H1 (cell line): ENCODE measurements at regions not wholly inside any gene's neighbourhood (a gene's known extent, or its start where the extent isn't known, plus 50 kb on each side); places are given as distances from the start of the nearest gene placed in this dataset.

ENCODE experiments used
- CTCF ChIA-PET: fragments of 300-600 bp; sonication (Branson Sonifier 250); formaldehyde crosslinking; loops from one replicate; lab custom pipeline; 2021; ENCODE audit not compliant: partially characterized antibody; lab: Charles Lee
- POLR2A ChIA-PET: fragments of 300-600 bp; sonication (Branson Sonifier 250); formaldehyde crosslinking; loops from one replicate; lab custom pipeline; 2021; ENCODE audit warnings: inconsistent platforms; ENCODE audit not compliant: partially characterized antibody; lab: Charles Lee
- DNase-seq, 2 experiments: peaks; one replicate each; pipeline versions ENCODE4 v3.0.0 to v3.0.0-alpha.2; 2010 to 2022; ENCODE audit warnings: low spot score in 2 of 2, low read depth in 1 of 2, mixed read lengths in 1 of 2
- FAIRE-seq: peaks from 2 replicates; lab custom pipeline; 2011; peaks lifted over from hg19 to GRCh38; lab: Jason Lieb, UNC
- H2AFZ ChIP-seq: 2 replicates; pipeline ENCODE4 v1.8.1; 2012; ENCODE audit warnings: low read length, inconsistent platforms
- H2AK5ac ChIP-seq: 2 replicates; pipeline ENCODE4 v1.6.1; 2013; ENCODE audit warnings: low read depth, low read length
- H2BK120ac ChIP-seq: replicated peaks from 2 replicates; pipeline ENCODE3; 2013; ENCODE audit warnings: low read depth, low read length, inconsistent platforms
- H2BK12ac ChIP-seq: 2 replicates; pipeline ENCODE4 v1.6.1; 2013; ENCODE audit warnings: low read depth, low read length
- H2BK15ac ChIP-seq: 2 replicates; pipeline ENCODE4 v1.6.1; 2013; ENCODE audit warnings: low read length
- H2BK20ac ChIP-seq: 2 replicates; pipeline ENCODE4 v1.6.1; 2013; ENCODE audit warnings: low read length
- H2BK5ac ChIP-seq: 2 replicates; pipeline ENCODE4 v1.6.1; 2013; ENCODE audit warnings: low read depth, low read length
- H3K14ac ChIP-seq: 2 replicates; pipeline ENCODE4 v1.6.1; 2013; ENCODE audit warnings: inconsistent platforms; ENCODE audit not compliant: insufficient read length
- H3K18ac ChIP-seq: 2 replicates; pipeline ENCODE4 v1.6.1; 2013; ENCODE audit warnings: low read length; ENCODE audit errors: extremely low read depth
- H3K23ac ChIP-seq: 2 replicates; pipeline ENCODE4 v1.6.1; 2013; ENCODE audit warnings: inconsistent platforms; ENCODE audit not compliant: insufficient read length
- H3K23me2 ChIP-seq: 2 replicates; pipeline ENCODE4 v1.6.1; 2013; ENCODE audit warnings: low read depth, low read length
- H3K27ac ChIP-seq: 2 replicates; pipeline ENCODE4 v1.6.1; 2011; ENCODE audit warnings: low read depth, low read length, inconsistent platforms
- H3K27me3 ChIP-seq, 4 experiments: replicated peaks in 1 of 4; 1 replicate in 1 of 4; 2 replicates in 3 of 4; pipeline versions ENCODE4 v1.6.1 to v1.8.1; 2011 to 2013; ENCODE audit warnings: low read length in 3 of 4, mild to moderate bottlenecking in 3 of 4, inconsistent platforms in 2 of 4, mixed read lengths in 2 of 4, moderate library complexity in 1 of 4; ENCODE audit not compliant: control insufficient read depth in 3 of 4, insufficient read depth in 3 of 4; ENCODE audit errors: extremely low read depth in 1 of 4
- H3K36me3 ChIP-seq, 4 experiments: 2 replicates each; pipeline versions ENCODE4 v1.6.1 to v1.8.1; 2011 to 2013; ENCODE audit warnings: mild to moderate bottlenecking in 4 of 4, low read length in 3 of 4, moderate library complexity in 2 of 4, control low read depth in 1 of 4, inconsistent platforms in 1 of 4; ENCODE audit not compliant: insufficient read depth in 4 of 4, control insufficient read depth in 2 of 4
- H3K4ac ChIP-seq: replicated peaks from 2 replicates; pipeline ENCODE3; 2013; ENCODE audit warnings: low read length, low read depth, mixed read lengths, inconsistent platforms; ENCODE audit not compliant: insufficient read length
- H3K4me1 ChIP-seq, 4 experiments: replicated peaks in 1 of 4; 1 replicate in 1 of 4; 2 replicates in 3 of 4; pipeline versions ENCODE4 v1.6.1 to v1.8.1; 2011 to 2013; ENCODE audit warnings: low read length in 3 of 4, inconsistent platforms in 2 of 4, mixed read lengths in 1 of 4; ENCODE audit not compliant: insufficient read depth in 4 of 4, control insufficient read depth in 3 of 4
- H3K4me2 ChIP-seq, 2 experiments: 2 replicates each; pipeline versions ENCODE4 v1.6.1 to v1.8.1; 2011 to 2013; ENCODE audit warnings: low read depth in 2 of 2, low read length in 2 of 2, control low read depth in 1 of 2, inconsistent platforms in 1 of 2, mild to moderate bottlenecking in 1 of 2; ENCODE audit not compliant: insufficient read depth in 1 of 2
- H3K4me3 ChIP-seq, 4 experiments: fragments of 200-600, 300-600 bp in 1 of 4; sonication (generic), shearing (Covaris generic), sonication (Bioruptor Twin) in 1 of 4; 2 replicates each; pipeline versions ENCODE4 v1.5.1 to v1.8.1; 2011 to 2016; ENCODE audit warnings: low read length in 4 of 4, low read depth in 3 of 4, control low read depth in 2 of 4, inconsistent platforms in 2 of 4, mild to moderate bottlenecking in 2 of 4, mixed read lengths in 1 of 4, moderate library complexity in 1 of 4; ENCODE audit not compliant: insufficient read depth in 2 of 4; ENCODE audit errors: extremely low read depth in 1 of 4
- H3K56ac ChIP-seq: replicated peaks from 2 replicates; pipeline ENCODE3; 2013; ENCODE audit warnings: low read depth, mild to moderate bottlenecking, mixed read lengths, low read length, inconsistent platforms; ENCODE audit not compliant: insufficient read length
- H3K79me1 ChIP-seq: 2 replicates; pipeline ENCODE4 v1.6.1; 2013; ENCODE audit warnings: low read depth, low read length, control low read depth
- H3K79me2 ChIP-seq, 2 experiments: 2 replicates each; pipeline versions ENCODE4 v1.6.1 to v1.8.1; 2012 to 2013; ENCODE audit warnings: low read length in 2 of 2, mild to moderate bottlenecking in 2 of 2, inconsistent platforms in 1 of 2; ENCODE audit not compliant: insufficient read depth in 2 of 2, control insufficient read depth in 1 of 2
- H3K9ac ChIP-seq, 4 experiments: replicated peaks in 1 of 4; 1 replicate in 1 of 4; 2 replicates in 3 of 4; pipeline versions ENCODE4 v1.6.1 to v1.8.1; 2011 to 2013; ENCODE audit warnings: low read depth in 3 of 4, low read length in 3 of 4, control low read depth in 2 of 4, mild to moderate bottlenecking in 2 of 4, moderate library complexity in 2 of 4, inconsistent platforms in 1 of 4; ENCODE audit errors: extremely low read depth in 1 of 4
- H3K9me3 ChIP-seq, 2 experiments: 2 replicates each; pipeline versions ENCODE4 v1.6.1 to v1.8.1; 2012 to 2013; ENCODE audit warnings: mild to moderate bottlenecking in 2 of 2, moderate library complexity in 2 of 2, control low read depth in 1 of 2, inconsistent platforms in 1 of 2, low read depth in 1 of 2, low read length in 1 of 2, mixed read lengths in 1 of 2; ENCODE audit not compliant: insufficient read depth in 2 of 2
- H4K20me1 ChIP-seq, 2 experiments: replicated peaks in 1 of 2; 2 replicates each; pipeline versions ENCODE3 to v1.8.1; 2011 to 2013; ENCODE audit warnings: inconsistent platforms in 2 of 2, low read length in 2 of 2, mild to moderate bottlenecking in 1 of 2; ENCODE audit not compliant: insufficient read depth in 2 of 2, control insufficient read depth in 1 of 2
- H4K5ac ChIP-seq: 2 replicates; pipeline ENCODE4 v1.6.1; 2013; ENCODE audit warnings: low read length, low read depth, mixed read lengths, inconsistent platforms; ENCODE audit not compliant: insufficient read length
- H4K8ac ChIP-seq: 2 replicates; pipeline ENCODE4 v1.8.0; 2013; ENCODE audit warnings: mild to moderate bottlenecking, moderate library complexity, low read length, inconsistent platforms; ENCODE audit not compliant: insufficient read depth; ENCODE audit errors: extremely low read depth
- H4K91ac ChIP-seq: replicated peaks from 2 replicates; pipeline ENCODE3; 2013; ENCODE audit warnings: low read length, mixed read lengths, inconsistent platforms; ENCODE audit not compliant: insufficient read length
- ASH2L ChIP-seq: fragments of 200-600, 300-600 bp; sonication (generic); IDR thresholded peaks from one replicate; pipeline ENCODE4 v1.7.1; 2017; ENCODE audit warnings: low read length
- CBX5 ChIP-seq: fragments of 300-800, 300-1000 bp; sonication (generic); IDR thresholded peaks from 2 replicates; pipeline ENCODE4 v1.7.1; 2016; ENCODE audit warnings: antibody characterized with exemption, low read length, low read depth
- POU5F1 ChIP-seq: IDR thresholded peaks from 2 replicates; pipeline ENCODE4 v1.6.1; 2011; ENCODE audit warnings: low read depth, mild to moderate bottlenecking, low read length, moderate library complexity
- SP1 ChIP-seq: IDR thresholded peaks from 2 replicates; pipeline ENCODE4 v1.6.1; 2011; ENCODE audit warnings: low read depth, low read length

DNA sequence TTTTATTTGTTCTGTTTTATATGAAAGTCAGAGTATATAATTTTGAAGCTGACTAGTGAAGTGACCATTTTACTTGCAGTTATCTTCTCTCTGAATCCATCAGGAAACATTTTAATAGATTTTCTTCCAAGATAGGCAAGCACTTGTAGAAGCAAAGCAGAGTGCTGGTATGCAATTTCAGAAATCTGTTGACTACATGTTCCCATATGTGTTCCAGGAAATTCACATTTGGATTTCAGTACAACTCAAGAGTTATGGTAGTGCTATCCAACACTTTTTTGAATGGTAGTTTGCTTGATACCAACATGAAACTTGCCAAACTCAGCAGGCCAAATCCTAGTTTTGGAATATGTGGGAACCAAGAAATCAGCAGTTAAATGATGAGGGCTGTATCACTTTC lies 94.0 kb downstream of the CENPW start:
- ChIA-PET POLR2A (no interaction called here), CTCF (interaction anchor here (0.9 kb wide), 1 partner anchor 34 kb away, joined by 3 read pairs; no protein-coding TSS in a partner anchor)
- no peak overlapping the region for H4K5ac ChIP-seq
- no peak overlapping the region for H3K14ac ChIP-seq
- no peak for DNase-seq
- no peaks in the 10 kb centered on the region for H4K20me1 ChIP-seq
- H3K56ac ChIP-seq = no peak overlapping the region
- H3K4me2 ChIP-seq = no peak overlapping the region
- H3K79me2 ChIP-seq = no peaks in the 10 kb centered on the region
- H3K4me1 ChIP-seq = peaks cover 0 to 3% (median 2%) of the 10 kb centered on the region in 4 experiments; a peak in 2 of 7 replicates
- no peak overlapping the region for H2BK20ac ChIP-seq
- FAIRE-seq = no peak
- H2AK5ac ChIP-seq = no peak overlapping the region
- H3K79me1 ChIP-seq = no peaks in the 10 kb centered on the region
- no peak overlapping the region for H2AFZ ChIP-seq
- H3K23me2 ChIP-seq = no peaks in the 10 kb centered on the region
- no peak overlapping the region for H2BK120ac ChIP-seq
- no peak overlapping the region for H3K9ac ChIP-seq
- TF ChIP-seq SP1 = no peak
- TF ChIP-seq ASH2L = no peak
- no peak for TF ChIP-seq CBX5
- no peak for TF ChIP-seq POU5F1
- H3K9me3 ChIP-seq = no peaks in the 10 kb centered on the region
- no peak overlapping the region for H4K8ac ChIP-seq
- H2BK15ac ChIP-seq = no peak overlapping the region
- no peak overlapping the region for H4K91ac ChIP-seq
- H3K27me3 ChIP-seq = no peaks in the 10 kb centered on the region
- H3K27ac ChIP-seq = no peak overlapping the region
- H2BK12ac ChIP-seq = no peak overlapping the region
- no peak overlapping the region for H3K4ac ChIP-seq
- H3K4me3 ChIP-seq = no peak overlapping the region
- no peak overlapping the region for H2BK5ac ChIP-seq
- no peaks in the 10 kb centered on the region for H3K36me3 ChIP-seq
- no peak overlapping the region for H3K23ac ChIP-seq
- H3K18ac ChIP-seq = no peak overlapping the region
